ENCODE measurements at regions not wholly inside any gene's neighbourhood (a gene's known extent, or its start where the extent isn't known, plus 50 kb on each side); places are given as distances from the start of the nearest gene placed in this dataset.

- no peak overlapping the region for H4K8ac ChIP-seq (ENCODE audit: low read depth in 2 of 2, low read length in 2 of 2)
- H3K79me1 ChIP-seq (ENCODE audit: low read depth in 1 of 2, low read length in 2 of 2), result no peaks in the 10 kb centered on the region
- peaks cover 33% of the 10 kb centered on the region for H3K9me3 ChIP-seq (ENCODE audit: control insufficient read depth, insufficient read depth, low read length)
- H3K9me1 ChIP-seq (ENCODE audit: insufficient read depth, low read length), result no peaks in the 10 kb centered on the region
- WGBS, 2 experiments (ENCODE audit: extremely low coverage in 2 of 2, insufficient read length in 1 of 2), result no CpG with 5 or more reads among the region's 13 CpGs
- H4K20me1 ChIP-seq (ENCODE audit: insufficient read depth, low read length), result no peaks in the 10 kb centered on the region
- BruUV-seq (replicated peaks), result no TSS peak
- H4K5ac ChIP-seq (ENCODE audit: low read depth, low read length), result no peak overlapping the region
- H3K4me3 ChIP-seq (ENCODE audit: insufficient read depth, low read depth, low read length), result no peak overlapping the region
- intact Hi-C loops (cut with micrococcal nuclease) (no loop called here), dilution Hi-C loops (cut with HindIII; ENCODE audit: low sequenced_read_pairs, unreplicated experiment) (no loop called here), in situ Hi-C loops (cut with MboI; ENCODE audit: low sequenced_read_pairs) (no loop called here)
- H3K14ac ChIP-seq (replicated peaks; ENCODE audit: low read depth, low read length), result no peak overlapping the region
- H3K9ac ChIP-seq (ENCODE audit: low read depth, low read length), result no peak overlapping the region
- no peaks in the 10 kb centered on the region for H3K36me3 ChIP-seq (ENCODE audit: control insufficient read depth, insufficient read depth, low read length)
- no peak overlapping the region for H3K4me2 ChIP-seq (ENCODE audit: low read depth, low read length)
- H3K56ac ChIP-seq (ENCODE audit: extremely low read depth, insufficient read depth, low read length), result no peak overlapping the region
- H3K23ac ChIP-seq (ENCODE audit: low read depth, low read length), result no peak overlapping the region
- no peak overlapping the region for H2BK120ac ChIP-seq (ENCODE audit: low read depth, low read length)
- no peaks in the 10 kb centered on the region for H3K4me1 ChIP-seq (ENCODE audit: control insufficient read depth, insufficient read depth, low read length)
- ChIA-PET CTCF (no interaction called here), POLR2A (ENCODE audit: unreplicated experiment) (no interaction called here)
- H2BK5ac ChIP-seq (ENCODE audit: low read depth, low read length, poor library complexity, severe bottlenecking), result no peak overlapping the region
- H2AK5ac ChIP-seq (ENCODE audit: low read depth, low read length), result no peak overlapping the region
- no peak overlapping the region for H3K27ac ChIP-seq (ENCODE audit: insufficient read depth, low read length)
- no peak overlapping the region for H3K18ac ChIP-seq (ENCODE audit: low read depth, low read length)
- TF ChIP-seq MXI1 (IDR thresholded peaks at IDR 0.05; ENCODE audit: borderline replicate concordance, low read depth, low read length) (no peak), CHD1 (IDR thresholded peaks at IDR 0.05; ENCODE audit: low read depth, low read length) (no peak), RFX5 (IDR thresholded peaks at IDR 0.05; ENCODE audit: low read depth, low read length) (no peak), CEBPB (IDR thresholded peaks at IDR 0.05; ENCODE audit: low read depth, low read length) (no peak), CTCF (conservative IDR thresholded peaks at IDR 0.05; ENCODE audit: low read depth, low read length) (no peak), BHLHE40 (IDR thresholded peaks at IDR 0.05; ENCODE audit: low read depth, low read length) (no peak), SMC3 (IDR thresholded peaks at IDR 0.05; ENCODE audit: low read depth, low read length) (no peak), NFE2L2 (IDR thresholded peaks at IDR 0.05; ENCODE audit: low read depth, low read length) (no peak), MAFK (IDR thresholded peaks at IDR 0.05; ENCODE audit: low read depth, low read length) (no peak), FOS (IDR thresholded peaks at IDR 0.05; ENCODE audit: low read depth, low read length) (no peak), RAD21 (IDR thresholded peaks at IDR 0.05; ENCODE audit: low read length) (no peak)
- DNase-seq (no peak), ATAC-seq (ENCODE audit: low read depth) (no peak)
- H2BK15ac ChIP-seq (ENCODE audit: low read depth, low read length), result no peak overlapping the region
- H2BK20ac ChIP-seq (ENCODE audit: low read depth, low read length), result no peak overlapping the region
- no peak overlapping the region for H4K91ac ChIP-seq (ENCODE audit: insufficient read depth, low read depth, low read length)
- no peak overlapping the region for H3K4ac ChIP-seq (ENCODE audit: low read depth, low read length)
- no peak overlapping the region for H2AFZ ChIP-seq (replicated peaks; ENCODE audit: low read length, poor library complexity)
- no peaks in the 10 kb centered on the region for H3K27me3 ChIP-seq (ENCODE audit: control insufficient read depth, insufficient read depth, low read length)
- no peak overlapping the region for H2AK9ac ChIP-seq (replicated peaks; ENCODE audit: low read depth, low read length, poor library complexity)
Measured at GRCh38 chr19:20472854-20473253, 92.7 kb downstream of the ZNF737 start.
